Ovary (tissue), 7 donors: ENCODE measurements at regions not wholly inside any gene's neighbourhood (a gene's known extent, or its start where the extent isn't known, plus 50 kb on each side); places are given as distances from the start of the nearest gene placed in this dataset.

Source experiments
- DNase-seq, 5 donors: peaks; one replicate each; pipeline ENCODE4 v3.0.0-alpha.2; 2019 to 2020
- H3K27ac ChIP-seq, 2 donors: fragments of 200-600 bp; one replicate each; pipeline versions ENCODE4 v1.5.1 to v1.8.0; 2019 to 2022
- H3K27me3 ChIP-seq: fragments of 200-600 bp; one replicate; pipeline ENCODE4 v1.8.0; 2022
- H3K36me3 ChIP-seq: fragments of 200-600 bp; sonication (generic); one replicate; pipeline ENCODE4 v1.5.1; 2019
- H3K4me1 ChIP-seq: one replicate; pipeline ENCODE4 v1.8.1; 2013; ENCODE audit warnings: mild to moderate bottlenecking, moderate library complexity; ENCODE audit not compliant: insufficient read depth
- H3K4me3 ChIP-seq: fragments of 200-600 bp; sonication (generic); one replicate; pipeline ENCODE4 v1.5.1; 2017
- H3K9me3 ChIP-seq, 2 donors: fragments of 200-600 bp in 1 of 2; sonication (generic) in 1 of 2; one replicate each; pipeline versions ENCODE4 v1.5.1 to v1.8.1; 2013 to 2019; ENCODE audit warnings: mild to moderate bottlenecking in 1 of 2, moderate library complexity in 1 of 2
- EP300 ChIP-seq: sonication (generic); formaldehyde crosslinking; IDR thresholded peaks from one replicate; pipeline ENCODE4 v1.6.1; 2017; ENCODE audit warnings: antibody characterized with exemption
- POLR2A ChIP-seq: fragments of 450-650 bp; IDR thresholded peaks from one replicate; pipeline ENCODE4 v1.6.1; 2017; ENCODE audit warnings: antibody characterized with exemption, mild to moderate bottlenecking, moderate library complexity
- WGBS, 3 donors: extraction: QIAGEN DNeasy Blood & Tissue Kit in 1 of 3; methylation state at CpG; one replicate each; pipeline versions ENCODE4 v1.1.5 to v1.1.7; 2013 to 2017; 5-methylcytosine and 5-hydroxymethylcytosine counted together
- intact Hi-C, 4 donors: fragments of 100-400 bp; cut with DNase I; formaldehyde crosslinking; loops; one replicate each; pipeline versions ENCODE4 v1.11.0 to v1.15.1; 2022 to 2023
- TF ChIP-seq, protein P1 (sequence below), 3 donors: fragments of 450-650 bp in 2 of 3; fragments of 200-600 bp in 1 of 3; IDR thresholded peaks; one replicate each; pipeline versions ENCODE4 v1.5.1 to v1.8.0; 2016 to 2022; ENCODE audit warnings: antibody characterized with exemption in 3 of 3, mild to moderate bottlenecking in 1 of 3
- donor health status: DM: no; HTN: no; CAD: no; lungs with moderate emphysema.
- donor health status: DM: no; HTN: no; CAD: no.
- donor health status: Bipolar disorder and iron deficiency.
- donor health status: DM: no; HTN: no; CAD: no.
- donor health status: DM: yes; HTN: yes; CAD: no.

DNA sequence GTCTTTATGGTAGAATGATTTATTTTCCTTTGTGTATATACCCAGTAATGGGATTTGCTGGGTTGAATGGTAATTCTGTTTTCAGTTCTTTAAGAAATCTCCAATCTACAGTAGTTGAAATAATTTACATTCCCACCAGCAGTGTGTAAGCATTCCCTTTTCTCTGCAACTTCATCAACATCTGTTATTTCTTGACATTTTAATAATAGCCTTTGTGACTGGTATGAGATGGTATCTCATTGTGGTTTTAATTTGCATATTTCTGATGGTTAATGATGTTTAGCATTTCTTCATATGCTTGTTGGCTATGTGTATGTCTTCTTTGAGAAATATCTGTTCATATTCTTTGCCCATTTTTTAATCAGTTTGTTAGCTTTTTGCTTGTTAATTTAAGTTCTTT lies 901.2 kb downstream of the METTL15 start:
- no peak for TF ChIP-seq EP300
- TF ChIP-seq, protein P1, sequence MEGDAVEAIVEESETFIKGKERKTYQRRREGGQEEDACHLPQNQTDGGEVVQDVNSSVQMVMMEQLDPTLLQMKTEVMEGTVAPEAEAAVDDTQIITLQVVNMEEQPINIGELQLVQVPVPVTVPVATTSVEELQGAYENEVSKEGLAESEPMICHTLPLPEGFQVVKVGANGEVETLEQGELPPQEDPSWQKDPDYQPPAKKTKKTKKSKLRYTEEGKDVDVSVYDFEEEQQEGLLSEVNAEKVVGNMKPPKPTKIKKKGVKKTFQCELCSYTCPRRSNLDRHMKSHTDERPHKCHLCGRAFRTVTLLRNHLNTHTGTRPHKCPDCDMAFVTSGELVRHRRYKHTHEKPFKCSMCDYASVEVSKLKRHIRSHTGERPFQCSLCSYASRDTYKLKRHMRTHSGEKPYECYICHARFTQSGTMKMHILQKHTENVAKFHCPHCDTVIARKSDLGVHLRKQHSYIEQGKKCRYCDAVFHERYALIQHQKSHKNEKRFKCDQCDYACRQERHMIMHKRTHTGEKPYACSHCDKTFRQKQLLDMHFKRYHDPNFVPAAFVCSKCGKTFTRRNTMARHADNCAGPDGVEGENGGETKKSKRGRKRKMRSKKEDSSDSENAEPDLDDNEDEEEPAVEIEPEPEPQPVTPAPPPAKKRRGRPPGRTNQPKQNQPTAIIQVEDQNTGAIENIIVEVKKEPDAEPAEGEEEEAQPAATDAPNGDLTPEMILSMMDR (IDR thresholded peaks at IDR 0.05): no peak
- no peak for TF ChIP-seq POLR2A
- DNase-seq: no peak
- no peaks in the 10 kb centered on the region for H3K36me3 ChIP-seq
- no peaks in the 10 kb centered on the region for H3K9me3 ChIP-seq
- intact Hi-C loops: no loop called here
- no peak overlapping the region for H3K27ac ChIP-seq
- no peak overlapping the region for H3K4me3 ChIP-seq
- H3K4me1 ChIP-seq: no peaks in the 10 kb centered on the region
- no peaks in the 10 kb centered on the region for H3K27me3 ChIP-seq

DNA sequence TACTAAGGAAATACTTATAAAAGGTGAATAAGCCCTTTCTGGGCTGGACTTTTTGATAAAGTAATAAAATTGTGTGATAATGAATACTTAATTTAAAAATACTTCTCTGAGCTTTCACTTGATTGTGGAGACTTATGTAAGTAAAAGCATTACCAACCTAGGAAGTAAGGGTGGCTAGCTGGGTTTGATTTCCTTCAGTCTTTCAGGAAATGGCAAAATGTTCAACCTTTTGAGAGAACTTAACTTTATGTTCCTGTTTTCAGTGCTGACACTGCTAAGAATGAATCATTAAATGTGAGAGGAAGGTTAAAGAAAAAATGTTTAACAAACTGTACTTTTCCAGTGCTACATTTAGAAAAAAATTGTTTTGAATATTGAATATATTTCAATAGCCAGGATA lies 900.3 kb downstream of the METTL15 start:
- H3K4me1 ChIP-seq: no peaks in the 10 kb centered on the region
- H3K9me3 ChIP-seq: no peaks in the 10 kb centered on the region
- no peaks in the 10 kb centered on the region for H3K36me3 ChIP-seq
- H3K4me3 ChIP-seq: no peak overlapping the region
- TF ChIP-seq, protein P1 (IDR thresholded peaks at IDR 0.05): no peak
- TF ChIP-seq EP300 (no peak), POLR2A (no peak)
- no peak for DNase-seq
- H3K27me3 ChIP-seq: no peaks in the 10 kb centered on the region
- no peak overlapping the region for H3K27ac ChIP-seq
- intact Hi-C loops: no loop called here

DNA sequence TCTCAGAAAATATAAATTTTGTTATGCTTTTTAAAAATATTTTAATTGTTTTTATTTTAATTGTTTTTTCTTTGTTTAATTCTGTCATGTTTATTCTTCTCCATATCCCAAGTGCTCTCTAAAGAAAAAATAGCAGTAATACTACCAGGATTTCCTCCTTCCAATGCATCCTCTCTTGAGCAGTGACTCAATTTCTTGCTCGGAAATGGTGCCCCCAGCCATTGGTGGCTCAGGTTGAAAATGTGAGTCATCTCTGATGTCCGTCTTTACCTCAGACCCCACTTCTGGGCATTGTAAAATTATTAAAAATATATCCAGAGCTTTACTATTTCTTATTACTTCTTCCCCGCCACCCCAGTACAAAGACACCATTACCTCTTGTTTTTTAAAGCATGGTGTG lies 898.5 kb downstream of the METTL15 start:
- 90 to 95% (median 94%) methylated on average over 3 of the region's 3 CpGs for WGBS, 3 donors
- Histone ChIP-seq H3K27me3 (no peaks in the 10 kb centered on the region), H3K4me3 (no peak overlapping the region), H3K4me1 (no peaks in the 10 kb centered on the region), H3K27ac (no peak overlapping the region), H3K36me3 (no peaks in the 10 kb centered on the region), H3K9me3 (no peaks in the 10 kb centered on the region)
- no peak for DNase-seq
- TF ChIP-seq, protein P1 (IDR thresholded peaks at IDR 0.05): no peak
- no peak for TF ChIP-seq EP300
- no peak for TF ChIP-seq POLR2A
- intact Hi-C loops: no loop called here

DNA sequence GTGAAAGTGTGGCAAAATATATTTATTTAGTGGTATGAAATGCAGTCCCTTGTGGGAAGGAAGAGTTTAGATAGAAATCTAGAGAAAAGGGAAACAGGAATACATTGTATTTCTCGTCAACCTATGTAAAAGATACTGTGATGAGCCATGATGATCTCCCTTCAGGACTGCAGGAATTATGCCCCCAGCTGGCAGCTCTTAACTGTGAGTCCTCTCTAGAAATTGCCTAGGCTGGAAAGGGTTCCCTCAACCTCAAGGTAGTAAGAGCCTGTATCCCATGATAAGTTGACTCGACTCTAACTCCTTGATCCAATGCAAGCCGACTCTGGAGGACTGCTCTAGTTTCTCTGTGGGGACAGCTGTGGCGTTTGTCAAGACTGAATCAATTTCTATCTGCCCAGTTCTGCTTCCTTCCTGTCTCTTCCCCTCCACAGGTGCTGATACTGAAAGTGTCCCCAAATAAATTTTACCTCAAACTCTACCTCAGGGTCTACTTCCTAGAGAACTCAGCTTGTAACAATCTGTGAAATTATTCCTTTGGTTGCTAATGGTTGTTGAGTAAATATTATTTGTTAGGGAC lies 897.3 kb downstream of the METTL15 start:
- Histone ChIP-seq H3K9me3 (no peaks in the 10 kb centered on the region), H3K4me3 (no peak overlapping the region), H3K4me1 (no peaks in the 10 kb centered on the region), H3K27me3 (no peaks in the 10 kb centered on the region), H3K36me3 (no peaks in the 10 kb centered on the region), H3K27ac (no peak overlapping the region)
- TF ChIP-seq POLR2A (no peak), EP300 (no peak)
- TF ChIP-seq, protein P1 (IDR thresholded peaks at IDR 0.05): no peak
- 85 to 92% (median 92%) methylated on average over 4 of the region's 4 CpGs for WGBS, 3 donors
- intact Hi-C loops: no loop called here
- no peak for DNase-seq

DNA sequence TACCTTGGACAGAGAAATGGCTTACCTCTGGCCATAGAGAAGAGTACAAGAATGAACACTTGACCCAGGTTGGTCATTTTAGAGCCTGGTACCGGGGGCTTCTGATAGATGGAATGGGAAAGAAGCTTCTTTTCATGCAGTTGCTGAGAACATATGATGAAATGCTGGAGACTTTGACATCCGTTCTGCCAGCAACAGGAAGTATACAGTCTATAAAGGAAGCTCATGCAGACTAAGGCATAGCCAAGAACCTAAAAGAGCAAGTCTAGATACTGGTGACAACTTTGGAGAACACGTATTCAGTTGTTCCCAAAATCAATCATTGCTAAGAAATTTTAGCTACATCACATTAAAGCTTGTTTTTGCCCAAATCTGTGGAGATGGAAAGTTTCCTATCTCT lies 894.6 kb downstream of the METTL15 start:
- 78 to 94% (median 86%) methylated on average over 3 of the region's 3 CpGs for WGBS, 3 donors
- Histone ChIP-seq H3K27ac (no peak overlapping the region), H3K27me3 (no peaks in the 10 kb centered on the region), H3K4me3 (no peak overlapping the region), H3K36me3 (no peaks in the 10 kb centered on the region), H3K9me3 (no peaks in the 10 kb centered on the region), H3K4me1 (no peaks in the 10 kb centered on the region)
- intact Hi-C loops: no loop called here
- no peak for TF ChIP-seq EP300
- TF ChIP-seq, protein P1 (IDR thresholded peaks at IDR 0.05): no peak
- no peak for TF ChIP-seq POLR2A
- no peak for DNase-seq
